ENCODE measurements at regions not wholly inside any gene's neighbourhood (a gene's known extent, or its start where the extent isn't known, plus 50 kb on each side); places are given as distances from the start of the nearest gene placed in this dataset.

DNA sequence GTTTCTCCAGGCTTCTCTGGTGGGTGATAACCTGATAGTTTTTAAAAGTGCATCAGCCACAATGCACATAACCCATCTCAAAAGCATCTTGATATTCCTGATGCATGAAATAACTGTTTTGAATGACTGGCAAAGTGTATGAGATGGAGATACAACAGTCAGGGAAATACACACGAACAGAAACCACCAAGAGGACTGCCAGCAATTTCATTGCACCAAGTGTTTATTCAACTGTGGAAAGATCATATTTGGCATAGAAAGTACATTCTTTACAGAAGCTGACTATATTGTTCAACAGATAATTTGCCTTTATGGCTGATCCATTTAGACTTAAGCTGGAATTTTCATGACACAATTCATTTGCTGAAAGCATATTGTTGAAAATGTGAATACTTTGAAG, 139.5 kb downstream of the SLIT2 start:
- TF ChIP-seq MAZ (IDR thresholded peaks at IDR 0.05; ENCODE audit: borderline replicate concordance, low read depth, low read length) (no peak), MXI1 (IDR thresholded peaks at IDR 0.05; ENCODE audit: borderline replicate concordance, low read depth, low read length) (no peak), RCOR1 (IDR thresholded peaks at IDR 0.05; ENCODE audit: insufficient replicate concordance, low read length) (no peak), ELK1 (IDR thresholded peaks at IDR 0.05; ENCODE audit: borderline replicate concordance, low read depth, low read length) (no peak), MAFK (IDR thresholded peaks at IDR 0.05; ENCODE audit: low read depth, low read length) (no peak), USF2 (IDR thresholded peaks at IDR 0.05; ENCODE audit: low read depth, low read length) (no peak)
- ChIA-PET CTCF (no interaction called here), POLR2A (ENCODE audit: unreplicated experiment) (no interaction called here)
- Histone ChIP-seq H3K4ac (ENCODE audit: low read depth, low read length) (no peak overlapping the region), H2AFZ (replicated peaks; ENCODE audit: low read length, poor library complexity) (no peak overlapping the region), H4K8ac (ENCODE audit: low read depth in 2 of 2, low read length in 2 of 2) (no peak overlapping the region), H3K79me1 (ENCODE audit: low read depth in 1 of 2, low read length in 2 of 2) (no peaks in the 10 kb centered on the region), H3K23ac (ENCODE audit: low read depth, low read length) (no peak overlapping the region), H2BK120ac (ENCODE audit: low read depth, low read length) (no peak overlapping the region), H3K27ac (ENCODE audit: insufficient read depth, low read length) (no peak overlapping the region), H3K4me1 (ENCODE audit: control insufficient read depth, insufficient read depth, low read length) (no peaks in the 10 kb centered on the region), H3K36me3 (ENCODE audit: control insufficient read depth, insufficient read depth, low read length) (no peaks in the 10 kb centered on the region), H3K18ac (ENCODE audit: low read depth, low read length) (no peak overlapping the region), H3K4me2 (ENCODE audit: low read depth, low read length) (no peak overlapping the region), H3K14ac (replicated peaks; ENCODE audit: low read depth, low read length) (no peak overlapping the region), H4K91ac (ENCODE audit: insufficient read depth, low read depth, low read length) (no peak overlapping the region), H2AK9ac (replicated peaks; ENCODE audit: low read depth, low read length, poor library complexity) (no peak overlapping the region), H2BK20ac (ENCODE audit: low read depth, low read length) (no peak overlapping the region), H2BK5ac (ENCODE audit: low read depth, low read length, poor library complexity, severe bottlenecking) (no peak overlapping the region), H2AK5ac (ENCODE audit: low read depth, low read length) (no peak overlapping the region), H4K20me1 (ENCODE audit: insufficient read depth, low read length) (no peaks in the 10 kb centered on the region), H3K4me3 (ENCODE audit: insufficient read depth, low read depth, low read length) (no peak overlapping the region), H3K9me3 (ENCODE audit: control insufficient read depth, insufficient read depth, low read length) (no peaks in the 10 kb centered on the region), H3K56ac (ENCODE audit: extremely low read depth, insufficient read depth, low read length) (no peak overlapping the region), H3K9me1 (ENCODE audit: insufficient read depth, low read length) (no peaks in the 10 kb centered on the region), H2BK15ac (ENCODE audit: low read depth, low read length) (no peak overlapping the region), H4K5ac (ENCODE audit: low read depth, low read length) (no peak overlapping the region), H3K27me3 (ENCODE audit: control insufficient read depth, insufficient read depth, low read length) (no peaks in the 10 kb centered on the region), H3K9ac (ENCODE audit: low read depth, low read length) (no peak overlapping the region)
- no TSS peak for BruUV-seq (replicated peaks)
- no CpG with 5 or more reads among the region's 1 CpG for WGBS, 2 experiments (ENCODE audit: extremely low coverage in 2 of 2, insufficient read length in 1 of 2)
- in situ Hi-C loops (cut with MboI; ENCODE audit: low sequenced_read_pairs) (no loop called here), intact Hi-C loops (cut with micrococcal nuclease) (no loop called here), dilution Hi-C loops (cut with HindIII; ENCODE audit: low sequenced_read_pairs, unreplicated experiment) (no loop called here)
- peak; percentile 72 for ATAC-seq (ENCODE audit: low read depth)
- peak; percentile 75 for DNase-seq
